AG04450 (cell line): ENCODE measurements at regions not wholly inside any gene's neighbourhood (a gene's known extent, or its start where the extent isn't known, plus 50 kb on each side); places are given as distances from the start of the nearest gene placed in this dataset.
"Not testable (repeated sequence)": the region's sequence is repeated elsewhere in the genome, so short reads cannot be mapped to it uniquely, and the experiment has no call there.

Source experiments
- CTCF ChIA-PET: fragments of 300-600, 350-600 bp; formaldehyde crosslinking; extraction: SDS; loops from one replicate; lab custom pipeline; 2022; ENCODE audit warnings: antibody characterized with exemption, inconsistent platforms; lab: Charles Lee
- POLR2A ChIA-PET: fragments of 350-600 bp; formaldehyde crosslinking; extraction: SDS; loops from one replicate; lab custom pipeline; 2021; ENCODE audit warnings: antibody characterized with exemption, inconsistent platforms; lab: Yijun Ruan, JAX
- DNase-seq: peaks from one replicate; pipeline ENCODE4 v3.0.0-alpha.2; 2011; ENCODE audit warnings: low read depth, low spot score
- H3K27ac ChIP-seq: one replicate; pipeline ENCODE4 v1.5.1; 2012; ENCODE audit warnings: low read depth, low read length, control low read depth
- H3K27me3 ChIP-seq: one replicate; pipeline ENCODE4 v1.6.0; 2012; ENCODE audit warnings: low read length; ENCODE audit not compliant: control insufficient read depth, insufficient read depth
- H3K4me3 ChIP-seq: 2 replicates; pipeline ENCODE4 v1.5.1; 2011; ENCODE audit warnings: mild to moderate bottlenecking, low read depth, low read length, control low read depth
- H3K9me3 ChIP-seq: 2 replicates; pipeline ENCODE4 v1.5.1; 2012; ENCODE audit warnings: low read length; ENCODE audit not compliant: control insufficient read depth, insufficient read depth
- CTCF ChIP-seq: IDR thresholded peaks from 2 replicates; pipeline ENCODE4 v1.5.1; 2011; ENCODE audit warnings: low read depth, low read length, control low read depth, inconsistent platforms

- ChIA-PET CTCF (interaction anchor here (0.6 kb wide), 1 partner anchor 15 kb away, joined by 3 read pairs; no protein-coding TSS in a partner anchor), POLR2A (no interaction called here)
- Histone ChIP-seq H3K4me3 (no peak overlapping the region), H3K9me3 (no peaks in the 10 kb centered on the region), H3K27ac (no peak overlapping the region), H3K27me3 (no peaks in the 10 kb centered on the region)
- no peak for DNase-seq
- no peak for TF ChIP-seq CTCF
Measured at GRCh38 chr2:55786280-55786679, 92.6 kb upstream of the PNPT1 start.

- CTCF ChIA-PET, result interaction anchor here (0.7 kb wide), 1 partner anchor 347 kb away, joined by 3 read pairs; no protein-coding TSS in a partner anchor
Measured at GRCh38 chr2:55783751-55784150, 90.1 kb upstream of the PNPT1 start.

GRCh38 chr2:55782528-55783173, 89.0 kb upstream of the PNPT1 start:
- ChIA-PET POLR2A (no interaction called here), CTCF (interaction anchor here (0.6 to 3.2 kb wide), 3 partner anchors 11 to 178 kb away, joined by 3 to 12 read pairs (median 4); no protein-coding TSS in a partner anchor)
- Histone ChIP-seq H3K27ac (no peak overlapping the region), H3K27me3 (no peaks in the 10 kb centered on the region), H3K9me3 (no peaks in the 10 kb centered on the region), H3K4me3 (no peak overlapping the region)
- TF ChIP-seq CTCF, result no peak
- no peak for DNase-seq

More at GRCh38 chr2:55783751-55784150, 90.1 kb upstream of the PNPT1 start:
- H3K27ac ChIP-seq, H3K4me3 ChIP-seq, DNase-seq, POLR2A ChIA-PET, H3K9me3 ChIP-seq, H3K27me3 ChIP-seq: not testable (repeated sequence)

GRCh38 chr2:55781542-55781941, 87.9 kb upstream of the PNPT1 start:
- ChIA-PET POLR2A (no interaction called here), CTCF (interaction anchor here (0.9 to 3.2 kb wide), 2 partner anchors 10 to 179 kb away, joined by 4 to 12 read pairs; no protein-coding TSS in a partner anchor)
- H3K4me3 ChIP-seq, result no peak overlapping the region
- H3K27me3 ChIP-seq, result no peaks in the 10 kb centered on the region
- DNase-seq, result no peak
- no peak for TF ChIP-seq CTCF
- H3K27ac ChIP-seq, result no peak overlapping the region
- no peaks in the 10 kb centered on the region for H3K9me3 ChIP-seq

GRCh38 chr2:55780697-55781096, 87.1 kb upstream of the PNPT1 start:
- no peak overlapping the region for H3K4me3 ChIP-seq
- TF ChIP-seq CTCF, result no peak
- DNase-seq, result no peak
- H3K27me3 ChIP-seq, result no peaks in the 10 kb centered on the region
- no peaks in the 10 kb centered on the region for H3K9me3 ChIP-seq
- H3K27ac ChIP-seq, result no peak overlapping the region
- CTCF ChIA-PET, result interaction anchor here (0.6 to 3.2 kb wide), 5 partner anchors 9 to 221 kb away, joined by 3 to 12 read pairs (median 3); no protein-coding TSS in a partner anchor
- POLR2A ChIA-PET, result no interaction called here
